ENCODE measurements at regions not wholly inside any gene's neighbourhood (a gene's known extent, or its start where the extent isn't known, plus 50 kb on each side); places are given as distances from the start of the nearest gene placed in this dataset.

- TF ChIP-seq CTCF (IDR thresholded peaks at IDR 0.05 in 4 of 5, conservative IDR thresholded peaks at IDR 0.05 in 1 of 5) (no peak), POLR2A (IDR thresholded peaks at IDR 0.05) (no peak)
These were observed 93.2 kb downstream of the TEX29 start for GRCh38 chr13:111413407-111414187.
